Naive thymus-derived CD4-positive, alpha-beta T cell (primary cell): ENCODE measurements at regions not wholly inside any gene's neighbourhood (a gene's known extent, or its start where the extent isn't known, plus 50 kb on each side); places are given as distances from the start of the nearest gene placed in this dataset.

Source experiments
- ATAC-seq: fragments of 150-1000 bp; cut with Tn5 transposase; 2 replicates; pipeline ENCODE4 v1.10.0; 2021; ENCODE audit warnings: mild to moderate bottlenecking, moderate library complexity
- CTCF ChIA-PET: fragments of 350-600 bp; sonication (Branson Sonifier 250); formaldehyde crosslinking; loops from one replicate; lab custom pipeline; 2021; ENCODE audit warnings: antibody characterized with exemption; lab: Charles Lee
- POLR2A ChIA-PET: fragments of 350-600 bp; sonication (Branson Sonifier 250); formaldehyde crosslinking; loops from one replicate; lab custom pipeline; 2021; ENCODE audit warnings: antibody characterized with exemption, inconsistent platforms; lab: Charles Lee
- DNase-seq, 9 donors: peaks; one replicate each; pipeline versions ENCODE4 v3.0.0 to v3.0.0-alpha.2; 2020 to 2022; ENCODE audit warnings: mixed read lengths in 1 of 9
- H3K27ac ChIP-seq: one replicate; pipeline ENCODE4 v1.7.0; 2013; ENCODE audit warnings: mild to moderate bottlenecking, low read depth, low read length, moderate library complexity
- H3K27me3 ChIP-seq, 2 donors: one replicate each; pipeline ENCODE4 v1.7.0; 2013; ENCODE audit warnings: low read length in 2 of 2, mild to moderate bottlenecking in 2 of 2, moderate library complexity in 2 of 2; ENCODE audit not compliant: control insufficient read depth in 2 of 2, insufficient read depth in 2 of 2
- H3K36me3 ChIP-seq, 3 experiments: 1 replicate in 2 of 3; 2 replicates in 1 of 3; pipeline ENCODE4 v1.7.0; 2013; ENCODE audit warnings: low read length in 3 of 3, mild to moderate bottlenecking in 3 of 3, moderate library complexity in 1 of 3; ENCODE audit not compliant: insufficient read depth in 3 of 3, control insufficient read depth in 2 of 3
- H3K4me1 ChIP-seq, 2 donors: one replicate each; pipeline ENCODE4 v1.7.0; 2013; ENCODE audit warnings: low read length in 2 of 2, mild to moderate bottlenecking in 2 of 2, moderate library complexity in 1 of 2; ENCODE audit not compliant: control insufficient read depth in 2 of 2, insufficient read depth in 2 of 2
- H3K4me3 ChIP-seq: 2 replicates; pipeline ENCODE4 v1.7.0; 2013; ENCODE audit warnings: mild to moderate bottlenecking, low read length
- H3K9me3 ChIP-seq, 3 experiments: 1 replicate in 2 of 3; 2 replicates in 1 of 3; pipeline ENCODE4 v1.7.0; 2013; ENCODE audit warnings: low read length in 3 of 3; ENCODE audit not compliant: control insufficient read depth in 2 of 3
- H3K27ac Mint-ChIP-seq, 9 donors: one replicate each; pipeline ENCODE4 v1.8.0; 2020 to 2022; ENCODE audit warnings: mixed read lengths in 9 of 9, mild to moderate bottlenecking in 8 of 9, moderate library complexity in 5 of 9, inconsistent platforms in 2 of 9
- H3K27me3 Mint-ChIP-seq, 5 donors: one replicate each; pipeline ENCODE4 v1.8.0; 2021 to 2022; ENCODE audit warnings: mixed read lengths in 5 of 5, mild to moderate bottlenecking in 1 of 5
- H3K36me3 Mint-ChIP-seq, 5 donors: one replicate each; pipeline ENCODE4 v1.8.0; 2020 to 2022; ENCODE audit warnings: mixed read lengths in 5 of 5, mild to moderate bottlenecking in 3 of 5, inconsistent platforms in 1 of 5
- H3K4me1 Mint-ChIP-seq, 7 donors: one replicate each; pipeline ENCODE4 v1.8.0; 2020 to 2022; ENCODE audit warnings: mixed read lengths in 7 of 7, mild to moderate bottlenecking in 3 of 7, inconsistent platforms in 1 of 7
- H3K4me3 Mint-ChIP-seq, 10 donors: one replicate each; pipeline ENCODE4 v1.8.0; 2020 to 2022; ENCODE audit warnings: mild to moderate bottlenecking in 10 of 10, mixed read lengths in 10 of 10, moderate library complexity in 6 of 10, inconsistent platforms in 2 of 10
- H3K9me3 Mint-ChIP-seq, 11 donors: one replicate each; pipeline ENCODE4 v1.8.0; 2020 to 2022; ENCODE audit warnings: mixed read lengths in 11 of 11, mild to moderate bottlenecking in 4 of 11, inconsistent platforms in 1 of 11, moderate library complexity in 1 of 11
- intact Hi-C, 2 donors: fragments of 100-400 bp; cut with micrococcal nuclease; formaldehyde crosslinking; loops; one replicate each; pipeline ENCODE4 v1.15.1; 2023

DNA sequence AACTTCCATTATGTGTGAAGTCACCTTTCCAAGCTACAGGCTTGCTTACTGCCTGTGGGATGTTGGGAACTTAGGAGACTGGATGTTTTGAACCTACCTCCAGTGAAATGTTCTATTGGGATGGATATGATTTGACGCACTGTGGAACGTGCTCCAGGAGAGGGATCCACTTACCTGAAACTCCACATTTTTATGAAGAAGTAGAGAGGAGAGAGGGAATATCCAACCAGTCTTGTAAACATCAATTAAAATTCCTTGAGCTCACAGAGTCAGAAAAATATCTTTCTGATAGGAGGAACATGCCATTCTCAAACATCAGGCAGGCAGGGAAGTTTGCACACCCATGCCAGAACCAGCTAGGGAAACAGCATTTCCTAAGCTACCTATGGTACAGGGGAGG is 91.1 kb upstream of the MAOA start:
- POLR2A ChIA-PET = no interaction called here
- Histone ChIP-seq H3K4me1 (no peaks in the 10 kb centered on the region), H3K4me3 (no peak overlapping the region), H3K27me3 (no peaks in the 10 kb centered on the region), H3K27ac (no peak overlapping the region), H3K9me3 (no peaks in the 10 kb centered on the region), H3K36me3 (no peaks in the 10 kb centered on the region)
- no peaks in the 10 kb centered on the region for H3K36me3 Mint-ChIP-seq
- H3K4me3 Mint-ChIP-seq = no peak overlapping the region
- H3K27me3 Mint-ChIP-seq = peaks cover 3 to 19% (median 8%) of the 10 kb centered on the region in 5 donors
- no peak overlapping the region for H3K27ac Mint-ChIP-seq
- H3K4me1 Mint-ChIP-seq = no peaks in the 10 kb centered on the region
- no peak for DNase-seq
- ATAC-seq = no peak
- H3K9me3 Mint-ChIP-seq = peaks cover 0 to 2% (median 0%) of the 10 kb centered on the region in 11 donors
- intact Hi-C loops = no loop called here
- CTCF ChIA-PET = no interaction called here

DNA sequence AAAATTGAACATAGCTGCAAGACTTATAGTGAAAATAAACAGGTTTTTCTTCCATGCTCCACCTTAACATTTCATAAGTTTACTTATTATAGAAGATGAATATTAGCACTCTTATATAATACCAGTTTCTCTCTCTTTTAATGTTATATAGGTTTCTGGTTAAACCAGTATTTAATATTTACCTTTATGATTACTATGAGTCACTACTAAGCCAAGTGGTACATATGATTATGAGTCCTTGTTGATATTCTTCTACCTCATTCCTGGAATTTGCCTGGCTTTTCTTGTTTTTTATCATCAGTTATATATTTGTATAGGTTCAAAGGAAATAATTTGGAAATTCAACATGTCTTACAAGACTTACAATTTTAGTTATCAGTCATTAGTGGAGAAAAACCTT is 89.9 kb upstream of the MAOA start:
- CTCF ChIA-PET = no interaction called here
- no peak for ATAC-seq

DNA sequence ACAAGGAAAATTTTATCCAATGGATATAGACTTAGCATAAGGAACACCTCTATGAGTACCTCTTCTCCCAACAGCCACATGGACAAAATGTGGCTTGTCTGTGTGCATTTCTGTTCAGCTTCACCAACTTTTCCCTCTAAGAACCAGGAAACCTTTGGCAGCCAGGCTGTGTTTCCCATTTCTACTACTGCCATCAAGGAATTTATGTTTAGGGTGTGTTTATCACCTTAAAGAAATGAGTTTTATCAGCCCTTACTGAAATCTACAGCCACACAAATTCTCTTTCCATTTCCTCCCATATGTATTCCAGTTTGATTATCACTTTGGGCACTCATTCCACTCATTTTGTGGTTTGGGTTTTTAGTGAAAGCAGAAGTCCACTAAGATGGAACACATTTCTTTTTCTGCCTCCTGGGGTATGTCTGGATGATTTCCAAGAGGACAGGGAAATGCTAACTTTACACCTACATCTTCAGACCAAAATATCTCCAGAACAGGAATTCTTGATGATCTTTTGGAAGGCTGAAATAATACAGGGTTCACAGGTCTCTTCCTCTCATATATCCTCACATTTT is 82.6 kb upstream of the MAOA start:
- peaks cover 0 to 19% (median 10%) of the 10 kb centered on the region in 5 donors for H3K27me3 Mint-ChIP-seq
- H3K4me3 Mint-ChIP-seq = no peak overlapping the region
- H3K4me1 Mint-ChIP-seq = no peaks in the 10 kb centered on the region
- Histone ChIP-seq H3K9me3 (no peaks in the 10 kb centered on the region), H3K27me3 (no peaks in the 10 kb centered on the region), H3K27ac (no peak overlapping the region), H3K36me3 (no peaks in the 10 kb centered on the region), H3K4me1 (no peaks in the 10 kb centered on the region), H3K4me3 (no peak overlapping the region)
- H3K36me3 Mint-ChIP-seq = no peaks in the 10 kb centered on the region
- intact Hi-C loops = no loop called here
- no peak overlapping the region for H3K27ac Mint-ChIP-seq
- ATAC-seq (no peak), DNase-seq (no peak)
- POLR2A ChIA-PET = no interaction called here
- CTCF ChIA-PET = no interaction called here
- peaks cover 0 to 6% (median 0%) of the 10 kb centered on the region in 11 donors for H3K9me3 Mint-ChIP-seq

More for the DNA sequence above, 89.9 kb upstream of the MAOA start:
- H3K4me1 ChIP-seq = no peaks in the 10 kb centered on the region
- H3K9me3 Mint-ChIP-seq = peaks cover 0 to 2% (median 0%) of the 10 kb centered on the region in 11 donors
- no peaks in the 10 kb centered on the region for H3K9me3 ChIP-seq
- H3K36me3 Mint-ChIP-seq = no peaks in the 10 kb centered on the region
- intact Hi-C loops = no loop called here
- H3K36me3 ChIP-seq = no peaks in the 10 kb centered on the region
- H3K27me3 ChIP-seq = no peaks in the 10 kb centered on the region
- peaks cover 3 to 19% (median 8%) of the 10 kb centered on the region in 5 donors for H3K27me3 Mint-ChIP-seq
- DNase-seq = no peak
- no peak overlapping the region for H3K4me3 Mint-ChIP-seq
- no peaks in the 10 kb centered on the region for H3K4me1 Mint-ChIP-seq
- no peak overlapping the region for H3K27ac ChIP-seq
- no peak overlapping the region for H3K4me3 ChIP-seq
- POLR2A ChIA-PET = no interaction called here
- H3K27ac Mint-ChIP-seq = no peak overlapping the region

DNA sequence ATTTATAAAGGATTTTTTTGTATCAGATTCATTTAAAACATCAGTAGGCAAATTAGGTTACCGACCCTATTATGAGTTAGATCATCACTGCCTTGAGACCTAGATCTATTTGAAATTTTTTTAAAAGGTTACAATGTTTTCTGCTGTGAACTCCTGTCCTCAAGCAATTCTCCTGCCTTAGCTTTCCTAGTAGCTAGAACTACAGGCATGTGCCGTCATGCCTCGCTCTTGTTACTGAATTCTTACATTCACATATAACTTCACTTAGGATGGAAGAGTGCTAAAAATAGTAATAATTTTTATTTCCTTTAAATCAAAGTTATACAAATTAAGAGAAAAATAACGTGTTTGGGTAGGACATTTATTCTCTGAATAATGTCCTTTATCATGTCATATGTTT is 75.5 kb upstream of the MAOA start:
- ChIA-PET CTCF (no interaction called here), POLR2A (no interaction called here)
- Histone ChIP-seq H3K9me3 (no peaks in the 10 kb centered on the region), H3K36me3 (no peaks in the 10 kb centered on the region), H3K4me3 (no peak overlapping the region), H3K4me1 (no peaks in the 10 kb centered on the region), H3K27ac (no peak overlapping the region), H3K27me3 (no peaks in the 10 kb centered on the region)
- H3K4me1 Mint-ChIP-seq = peaks cover 0 to 5% (median 0%) of the 10 kb centered on the region in 7 donors
- no peaks in the 10 kb centered on the region for H3K36me3 Mint-ChIP-seq
- H3K27me3 Mint-ChIP-seq = peaks cover 0 to 9% (median 5%) of the 10 kb centered on the region in 5 donors
- intact Hi-C loops = no loop called here
- H3K9me3 Mint-ChIP-seq = peaks cover 0 to 6% (median 0%) of the 10 kb centered on the region in 11 donors
- H3K4me3 Mint-ChIP-seq = no peak overlapping the region
- DNase-seq (no peak), ATAC-seq (no peak)
- H3K27ac Mint-ChIP-seq = no peak overlapping the region

DNA sequence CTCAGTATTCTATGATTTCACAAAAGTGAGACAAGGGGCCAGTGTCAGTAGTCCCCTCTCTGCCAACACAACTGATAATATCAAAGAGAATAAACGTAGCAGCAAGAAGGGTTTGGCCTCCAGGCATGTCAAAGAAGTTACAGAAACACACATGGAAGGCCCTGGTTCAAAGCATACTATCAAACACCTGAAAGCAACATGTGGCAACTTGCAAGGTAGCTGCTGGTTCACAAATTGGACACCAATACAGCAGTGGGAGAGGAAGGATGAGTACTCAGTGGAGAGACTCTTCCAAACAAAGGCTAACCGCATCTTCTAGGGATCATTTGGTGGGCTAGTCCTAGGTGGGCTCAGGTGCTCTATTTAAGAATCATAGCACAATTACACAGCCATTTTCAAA is 74.9 kb upstream of the MAOA start:
- POLR2A ChIA-PET = no interaction called here
- peaks cover 0 to 9% (median 5%) of the 10 kb centered on the region in 5 donors for H3K27me3 Mint-ChIP-seq

DNA sequence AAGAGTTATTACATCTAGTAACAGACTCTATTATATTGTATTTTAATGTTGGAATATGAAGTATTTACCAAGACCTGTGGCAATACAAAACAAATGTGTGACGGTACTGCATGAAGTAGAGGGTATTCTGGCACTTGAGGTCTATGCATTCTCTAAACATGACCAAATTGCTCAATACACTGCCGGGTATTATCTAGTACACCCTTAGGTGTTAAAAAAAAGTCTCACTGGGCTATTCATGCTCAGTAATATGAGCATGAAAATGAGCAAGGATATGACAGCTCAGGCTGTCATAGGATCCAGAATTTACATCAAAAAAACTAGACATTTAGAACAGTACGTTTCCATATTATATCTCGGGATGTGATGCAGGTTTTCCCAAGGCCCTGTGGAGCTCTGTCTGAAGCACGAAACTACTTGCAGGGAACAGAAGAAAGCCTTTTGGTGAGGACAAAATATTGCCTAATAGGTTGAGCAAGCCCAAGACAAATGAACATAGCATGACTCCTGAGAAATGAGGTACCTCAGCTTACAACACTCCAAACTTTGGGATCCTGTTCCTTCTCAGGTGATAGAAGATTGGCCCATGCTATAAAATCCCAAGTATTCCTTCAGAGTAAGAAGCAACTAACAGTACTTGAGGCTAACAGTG is 74.1 kb upstream of the MAOA start:
- H3K9me3 ChIP-seq = no peaks in the 10 kb centered on the region
- no peak for DNase-seq
- H3K4me3 Mint-ChIP-seq = no peak overlapping the region
- no peaks in the 10 kb centered on the region for H3K36me3 ChIP-seq
- ChIA-PET POLR2A (no interaction called here), CTCF (no interaction called here)
- peaks cover 0 to 8% (median 3%) of the 10 kb centered on the region in 5 donors for H3K27me3 Mint-ChIP-seq
- H3K27ac Mint-ChIP-seq = no peak overlapping the region
- H3K4me1 ChIP-seq = no peaks in the 10 kb centered on the region
- H3K4me1 Mint-ChIP-seq = peaks cover 0 to 5% (median 0%) of the 10 kb centered on the region in 7 donors
- no peak for ATAC-seq
- H3K27ac ChIP-seq = no peak overlapping the region
- H3K27me3 ChIP-seq = no peaks in the 10 kb centered on the region
- no peak overlapping the region for H3K4me3 ChIP-seq
- intact Hi-C loops = no loop called here
- H3K9me3 Mint-ChIP-seq = peaks cover 0 to 2% (median 0%) of the 10 kb centered on the region in 11 donors
- H3K36me3 Mint-ChIP-seq = no peaks in the 10 kb centered on the region

More for the DNA sequence above, 74.9 kb upstream of the MAOA start:
- intact Hi-C loops = no loop called here
- Histone ChIP-seq H3K9me3 (no peaks in the 10 kb centered on the region), H3K27ac (no peak overlapping the region), H3K27me3 (no peaks in the 10 kb centered on the region), H3K4me3 (no peak overlapping the region), H3K36me3 (no peaks in the 10 kb centered on the region), H3K4me1 (no peaks in the 10 kb centered on the region)
- Mint-ChIP-seq H3K27ac (no peak overlapping the region), H3K4me1 (peaks cover 0 to 5% (median 0%) of the 10 kb centered on the region in 7 donors), H3K9me3 (peaks cover 0 to 4% (median 0%) of the 10 kb centered on the region in 11 donors), H3K4me3 (no peak overlapping the region), H3K36me3 (no peaks in the 10 kb centered on the region)
- DNase-seq (no peak), ATAC-seq (no peak)
- CTCF ChIA-PET = no interaction called here

DNA sequence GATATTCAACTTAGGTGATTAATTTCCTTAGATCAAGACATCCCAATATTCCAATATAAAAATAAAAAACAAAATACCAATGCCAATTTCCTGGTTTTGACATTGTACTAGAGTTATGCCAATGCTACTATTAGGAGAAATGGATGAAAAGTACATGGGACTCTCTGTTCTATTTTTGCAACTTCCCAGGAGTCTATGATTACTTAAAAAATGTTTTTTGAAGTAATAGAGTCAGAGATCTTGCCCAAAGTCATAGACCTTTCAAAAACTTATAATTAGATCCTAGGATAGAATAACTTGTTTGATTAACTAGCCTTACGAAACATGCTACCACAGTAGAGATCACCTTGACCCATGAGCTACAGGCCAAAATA is 73.6 kb upstream of the MAOA start:
- CTCF ChIA-PET = no interaction called here
- DNase-seq (no peak), ATAC-seq (no peak)
- H3K27me3 ChIP-seq = no peaks in the 10 kb centered on the region
- H3K27ac ChIP-seq = no peak overlapping the region
- Mint-ChIP-seq H3K9me3 (peaks cover 0 to 2% (median 0%) of the 10 kb centered on the region in 11 donors), H3K36me3 (no peaks in the 10 kb centered on the region), H3K27me3 (peaks cover 0 to 9% (median 3%) of the 10 kb centered on the region in 5 donors), H3K4me3 (no peak overlapping the region), H3K4me1 (peaks cover 0 to 5% (median 0%) of the 10 kb centered on the region in 7 donors), H3K27ac (no peak overlapping the region)
- H3K36me3 ChIP-seq = no peaks in the 10 kb centered on the region
- H3K9me3 ChIP-seq = no peaks in the 10 kb centered on the region
- intact Hi-C loops = no loop called here
- no peaks in the 10 kb centered on the region for H3K4me1 ChIP-seq
- H3K4me3 ChIP-seq = no peak overlapping the region
- POLR2A ChIA-PET = no interaction called here
